GM18858 (cell line): ENCODE measurements at regions not wholly inside any gene's neighbourhood (a gene's known extent, or its start where the extent isn't known, plus 50 kb on each side); places are given as distances from the start of the nearest gene placed in this dataset.
A peak's percentile ranks its signal among the peaks of the same experiment; 100 is the strongest.

Experiments used
- ATAC-seq: cut with Tn5 transposase; IDR thresholded peaks from one replicate; pipeline ENCODE4 v1.9.1; 2021; ENCODE audit not compliant: unreplicated experiment

GRCh38 chr20:40186826-40187225, 502.2 kb downstream of the MAFB start:
- no peak for ATAC-seq

DNA sequence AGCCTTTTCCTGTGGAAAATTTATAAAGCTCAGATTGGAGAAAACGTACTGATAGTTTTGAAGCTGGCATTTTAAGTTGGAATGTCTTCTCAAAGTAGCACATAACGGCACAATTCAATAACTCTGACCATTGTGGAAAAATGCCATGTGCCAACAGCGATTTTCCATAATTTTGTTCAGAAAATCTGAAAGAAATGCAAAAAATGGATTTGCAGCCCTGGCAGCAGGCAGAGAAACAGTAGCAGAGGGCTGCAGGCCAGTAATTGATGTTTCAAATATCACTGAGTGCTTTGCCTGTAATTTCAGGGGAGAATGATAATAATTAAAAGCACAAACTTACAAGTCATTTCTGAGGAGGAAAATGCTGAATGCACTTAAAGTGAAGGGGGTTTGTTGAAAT, 507.4 kb downstream of the MAFB start:
- ATAC-seq: no peak

- ATAC-seq: no peak
Observed at GRCh38 chr20:40176098-40176841, 512.8 kb downstream of the MAFB start.

DNA sequence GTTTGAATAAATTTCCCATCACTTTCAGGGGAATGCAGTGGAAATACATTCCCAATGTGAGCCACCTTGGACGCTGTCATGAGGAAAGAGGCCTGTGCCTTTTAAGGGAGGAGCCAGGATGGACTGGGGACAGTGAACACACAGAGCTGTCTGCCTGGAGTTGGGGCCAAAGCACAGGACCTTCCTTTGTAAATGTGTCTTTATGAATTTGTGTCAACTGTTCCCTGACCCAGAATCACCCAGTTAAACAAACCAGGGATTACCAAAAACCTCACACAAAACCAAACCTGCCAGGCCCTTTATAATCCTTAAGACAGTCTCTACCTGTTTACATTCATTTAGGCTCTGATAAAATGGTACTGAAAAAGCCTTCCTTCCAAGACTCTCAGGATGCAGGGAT, 513.7 kb downstream of the MAFB start:
- no peak for ATAC-seq

DNA sequence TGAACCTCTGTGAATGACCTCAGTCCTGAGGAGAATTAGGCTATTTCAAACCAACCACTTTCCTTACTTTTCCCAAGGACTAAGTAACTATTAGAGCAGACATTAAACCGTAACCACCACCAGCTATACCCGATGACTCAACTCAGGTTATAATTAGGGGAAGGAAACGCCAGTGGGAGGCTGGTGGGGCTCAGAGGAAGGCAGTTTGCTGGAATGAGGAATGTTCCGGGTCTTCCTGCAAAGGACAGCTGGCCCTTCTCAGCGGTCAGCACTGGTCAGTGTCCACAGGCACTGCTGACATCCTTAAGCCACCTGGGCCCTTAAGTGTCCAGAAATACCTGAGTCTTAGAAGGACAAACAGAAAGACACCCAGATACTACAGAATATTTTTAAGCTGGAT, 515.2 kb downstream of the MAFB start:
- no peak for ATAC-seq

DNA sequence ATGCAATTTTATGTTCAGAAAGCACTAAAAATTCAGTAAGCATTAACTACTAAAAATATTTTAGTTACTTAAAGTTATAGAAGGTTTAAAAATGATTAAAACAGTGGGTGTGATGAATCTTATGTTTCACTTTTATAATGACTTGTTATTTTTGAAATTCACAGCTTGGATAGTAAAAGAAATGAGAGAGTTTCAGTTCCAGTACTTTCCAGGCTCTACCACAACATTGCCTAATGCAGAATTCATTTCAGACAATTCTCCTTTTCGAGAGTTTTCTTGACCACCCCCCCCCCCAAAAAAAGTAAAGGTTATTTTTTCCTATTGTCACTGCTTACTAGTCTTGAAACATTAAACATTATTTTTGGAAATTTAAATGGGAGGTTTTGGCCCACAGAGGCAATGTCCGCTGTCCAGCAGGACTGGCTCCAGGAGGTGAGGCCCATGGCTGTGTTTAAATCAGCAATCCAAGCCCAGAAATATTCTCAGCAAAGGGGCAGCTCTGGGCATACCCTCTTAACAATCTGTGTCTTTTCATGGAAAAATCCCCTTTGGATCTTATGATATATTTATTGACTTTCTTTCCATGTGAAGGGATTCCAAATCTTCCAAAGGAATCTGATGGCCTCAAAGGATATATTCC, 519.9 kb downstream of the MAFB start:
- no peak for ATAC-seq

DNA sequence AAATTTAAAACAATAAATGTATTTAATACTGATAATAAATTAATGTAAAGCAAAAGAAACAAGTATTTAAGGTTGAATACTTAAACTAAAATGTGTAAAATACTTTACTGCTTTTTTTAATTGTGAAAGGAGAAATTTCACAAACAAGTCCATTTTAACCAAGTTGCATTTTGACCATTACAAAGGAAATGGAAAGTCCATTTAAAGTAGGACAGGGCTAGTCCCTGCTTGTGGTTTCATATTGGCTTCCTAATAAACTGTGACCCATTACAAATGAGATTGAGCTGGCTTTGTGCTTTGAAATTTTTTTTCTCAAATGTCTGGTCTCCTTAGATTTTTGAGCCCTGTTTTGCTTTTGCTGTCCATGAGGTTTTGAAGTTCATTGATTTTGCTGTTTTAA, 527.6 kb downstream of the MAFB start:
- ATAC-seq: no peak

GRCh38 chr20:40160097-40160550, 528.9 kb downstream of the MAFB start:
- ATAC-seq: no peak

GRCh38 chr20:40159276-40159675, 529.8 kb downstream of the MAFB start:
- no peak for ATAC-seq

DNA sequence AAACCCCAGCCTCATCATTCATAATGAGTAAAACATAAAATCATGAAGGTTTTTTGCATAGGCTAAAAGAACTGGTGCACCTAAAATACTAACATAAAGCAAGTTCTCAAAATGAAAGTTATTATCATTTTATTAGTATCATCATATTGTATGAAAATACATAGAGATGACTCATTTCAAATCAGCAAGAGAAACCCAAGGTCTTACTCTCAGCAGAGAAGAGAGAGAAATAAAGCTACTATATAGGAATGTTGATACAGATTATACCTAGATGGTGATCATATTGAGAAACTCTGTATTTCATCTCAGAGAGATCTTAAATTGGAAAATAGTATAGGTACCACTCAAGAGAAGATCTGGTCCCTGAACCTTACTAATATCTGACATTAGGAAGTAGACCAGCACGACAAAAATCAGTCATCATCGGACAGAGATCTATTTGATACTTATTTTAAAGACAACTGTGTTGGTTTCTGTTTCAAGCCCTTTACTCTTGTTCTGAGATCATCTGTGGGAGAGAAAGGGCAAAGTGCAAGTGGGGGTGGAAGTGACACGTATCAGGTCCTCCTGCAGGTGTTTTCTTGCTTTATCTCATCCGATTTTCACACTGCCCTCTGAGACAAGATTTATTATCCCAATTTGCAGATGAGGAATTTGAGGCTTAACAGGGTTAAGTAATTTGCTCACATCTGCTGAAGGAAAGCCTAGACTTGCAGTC, 532.3 kb downstream of the MAFB start:
- peak; percentile 90 for ATAC-seq

DNA sequence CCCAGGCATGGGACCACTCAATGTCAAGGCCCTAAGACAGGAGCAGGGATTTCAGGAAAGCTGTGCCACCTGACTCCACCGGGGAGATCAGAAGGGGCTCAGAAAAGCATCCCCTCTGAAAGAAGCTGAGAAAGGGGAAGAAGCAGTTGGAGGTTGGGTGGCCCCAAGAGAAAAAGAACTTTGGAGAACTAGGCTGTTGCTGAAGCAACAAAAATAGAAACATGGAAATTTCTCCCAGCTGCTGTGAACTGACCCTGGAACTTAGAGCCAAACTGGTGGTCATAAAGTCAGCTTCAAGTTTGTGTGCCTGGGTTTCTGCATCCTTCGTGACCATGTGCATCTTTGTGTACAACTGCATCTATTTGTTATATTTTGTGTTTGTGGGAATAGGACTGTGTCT, 534.5 kb downstream of the MAFB start:
- no peak for ATAC-seq

GRCh38 chr20:40148886-40149285, 540.1 kb downstream of the MAFB start:
- no peak for ATAC-seq

DNA sequence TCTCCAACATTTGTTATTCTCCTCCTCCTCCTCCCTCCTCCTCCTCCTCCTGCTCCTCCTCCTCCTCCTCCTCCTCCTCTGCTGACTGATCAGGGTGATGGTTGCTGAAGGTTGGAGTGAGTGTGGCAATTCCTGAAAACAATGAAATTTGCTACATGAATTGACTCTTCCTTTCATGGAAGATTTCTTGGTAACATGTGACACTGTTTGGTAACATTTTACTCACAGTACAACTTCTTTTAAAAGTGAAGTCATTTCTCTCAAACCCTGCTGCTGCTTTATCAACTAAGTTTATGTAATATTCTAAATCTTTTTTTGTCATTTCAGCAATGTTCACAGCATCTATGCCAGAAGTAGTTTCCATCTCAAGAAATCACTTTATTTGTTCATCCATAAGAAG, 543.0 kb downstream of the MAFB start:
- ATAC-seq: no peak

DNA sequence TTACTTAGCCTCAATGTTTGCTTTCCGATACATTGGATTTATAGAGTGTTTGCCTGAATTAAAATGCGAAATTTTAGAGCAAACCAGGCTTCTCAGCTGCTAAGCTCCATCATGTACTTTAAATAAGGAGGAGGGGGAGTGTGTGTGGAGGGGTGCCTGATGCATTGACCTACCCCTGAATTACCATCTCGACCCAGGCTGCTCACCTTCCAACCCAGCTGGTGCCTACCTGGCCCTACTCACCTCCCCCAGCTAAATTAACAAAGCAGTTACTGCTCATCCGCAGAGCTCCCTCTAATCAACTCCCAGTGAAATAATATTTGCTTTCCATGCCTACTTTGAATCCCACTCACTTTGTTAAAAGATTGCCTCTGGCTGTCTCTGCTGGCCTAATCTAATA, 544.5 kb downstream of the MAFB start:
- no peak for ATAC-seq

DNA sequence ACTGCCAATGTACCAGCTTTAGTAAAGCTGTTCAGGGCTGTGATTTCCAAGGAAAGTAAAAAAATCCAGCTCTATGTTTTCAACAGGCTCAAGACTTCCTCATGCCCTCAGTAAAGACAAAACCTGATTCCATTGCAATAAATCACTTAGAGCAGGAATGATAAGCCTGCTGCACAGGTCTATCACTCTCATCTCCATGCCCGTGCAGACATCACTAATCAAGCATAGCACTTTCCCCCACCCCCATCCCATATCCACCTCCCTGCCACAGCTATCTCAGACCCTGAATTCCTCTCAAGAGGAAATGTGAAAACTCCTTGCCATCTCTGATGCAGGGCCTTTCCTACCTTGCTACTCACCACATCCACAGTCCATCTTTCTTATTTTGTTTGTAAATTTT, 554.9 kb downstream of the MAFB start:
- no peak for ATAC-seq

DNA sequence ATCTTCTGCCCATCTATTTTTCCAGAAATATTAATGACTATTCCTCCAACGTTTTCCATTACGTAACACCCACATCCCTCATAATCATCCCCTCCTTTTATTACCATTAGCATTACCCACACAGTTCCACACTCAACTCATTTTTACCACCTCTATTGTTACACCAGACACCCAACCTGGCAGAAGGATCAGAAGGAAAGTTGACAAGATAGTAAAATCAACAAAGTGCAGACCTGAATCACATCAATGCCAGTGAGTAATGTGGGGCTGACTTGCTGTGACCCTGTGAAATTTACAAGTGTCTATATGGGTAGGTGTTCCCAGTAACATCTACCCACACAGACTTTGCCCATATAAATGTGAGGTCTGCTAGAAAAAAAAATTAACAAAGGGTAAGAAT, 568.2 kb downstream of the MAFB start:
- ATAC-seq: no peak

DNA sequence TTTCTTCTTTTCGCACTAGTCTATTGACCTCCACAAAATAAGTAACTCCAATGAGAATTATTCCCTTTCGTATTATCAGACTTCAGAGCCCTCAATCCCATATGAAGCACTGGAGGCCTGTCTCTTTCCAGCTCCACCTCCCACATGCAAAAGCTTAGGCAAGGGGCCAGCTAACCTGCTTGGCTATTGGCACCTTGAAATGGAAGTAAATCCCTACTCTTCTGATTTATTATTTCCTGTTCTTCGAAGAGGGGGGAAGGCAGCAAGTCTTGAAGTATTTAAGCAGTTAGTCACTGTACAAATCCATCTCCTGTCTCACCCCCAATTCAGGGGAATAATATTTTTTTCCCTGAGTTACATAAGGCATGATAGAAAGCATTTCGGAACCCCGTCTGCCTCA, 577.8 kb downstream of the MAFB start:
- ATAC-seq: no peak

- ATAC-seq: no peak
Observed at GRCh38 chr20:40110311-40110831, 578.7 kb downstream of the MAFB start.

GRCh38 chr20:40109136-40109535, 579.9 kb downstream of the MAFB start:
- ATAC-seq: no peak

DNA sequence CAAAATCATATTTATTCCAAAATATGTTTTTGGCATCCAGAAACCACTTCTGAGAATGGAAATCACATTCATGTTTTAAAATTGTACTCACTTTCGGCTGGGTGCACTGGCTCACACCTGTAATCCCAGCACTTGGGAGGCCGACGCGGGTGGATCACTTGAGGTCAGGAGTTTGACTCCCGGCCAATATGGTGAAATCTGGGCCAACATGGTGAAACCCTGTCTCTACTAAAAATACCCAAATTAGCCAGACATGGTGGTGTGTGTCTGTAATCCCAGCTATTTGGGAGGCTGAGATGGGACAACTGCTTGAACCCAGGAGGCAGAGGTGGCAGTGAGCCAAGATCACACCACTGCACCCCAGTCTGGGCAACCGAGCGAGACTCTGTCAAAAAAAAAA, 580.7 kb downstream of the MAFB start:
- no peak for ATAC-seq

GRCh38 chr20:40104959-40105358, 584.1 kb downstream of the MAFB start:
- no peak for ATAC-seq

- ATAC-seq: no peak
Observed at GRCh38 chr20:40103420-40103819, 585.6 kb downstream of the MAFB start.
